ENCODE measurements at regions not wholly inside any gene's neighbourhood (a gene's known extent, or its start where the extent isn't known, plus 50 kb on each side); places are given as distances from the start of the nearest gene placed in this dataset.

DNA sequence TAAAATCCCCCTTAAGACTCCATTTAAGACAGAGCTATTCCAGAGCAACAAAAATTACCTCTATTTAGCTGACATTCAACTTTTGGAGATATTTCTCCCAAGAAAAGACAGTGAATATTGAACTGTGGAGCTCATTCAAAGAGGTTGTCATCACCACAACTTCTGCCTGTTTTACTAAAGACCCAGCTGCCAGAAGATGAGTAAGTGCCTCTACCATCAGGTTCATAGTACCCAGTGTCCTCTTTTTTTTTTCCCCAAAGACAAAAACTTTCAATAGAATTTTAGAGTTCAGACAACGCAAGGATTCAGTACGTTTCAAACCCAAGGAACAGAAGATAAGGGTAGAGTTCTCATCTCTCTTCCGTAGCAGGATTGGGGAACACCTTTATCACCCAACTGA, 461.3 kb downstream of the BCAT1 start:
- no peak for DNase-seq
- intact Hi-C loops (cut with DNase I), result no loop called here

DNA sequence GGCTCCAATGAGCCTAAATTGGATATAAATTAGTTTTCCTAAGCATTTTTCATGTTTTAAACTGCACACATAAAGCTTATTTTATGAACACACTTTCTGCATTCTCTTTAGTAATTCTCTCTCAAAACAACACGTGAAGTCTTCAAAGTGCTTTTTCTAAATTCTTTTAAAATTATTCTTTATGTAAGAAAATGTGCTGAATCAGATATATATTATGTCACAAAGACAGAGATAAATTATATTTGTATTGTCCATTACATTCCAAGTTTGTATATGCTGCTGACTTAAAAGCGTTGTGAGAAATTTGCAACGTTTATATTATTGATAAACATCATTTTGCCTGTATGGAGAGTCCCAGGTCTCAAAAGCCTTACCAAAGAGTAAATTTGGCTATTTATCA, 465.2 kb downstream of the BCAT1 start:
- intact Hi-C loops (cut with DNase I), result no loop called here
- no peak for DNase-seq

DNA sequence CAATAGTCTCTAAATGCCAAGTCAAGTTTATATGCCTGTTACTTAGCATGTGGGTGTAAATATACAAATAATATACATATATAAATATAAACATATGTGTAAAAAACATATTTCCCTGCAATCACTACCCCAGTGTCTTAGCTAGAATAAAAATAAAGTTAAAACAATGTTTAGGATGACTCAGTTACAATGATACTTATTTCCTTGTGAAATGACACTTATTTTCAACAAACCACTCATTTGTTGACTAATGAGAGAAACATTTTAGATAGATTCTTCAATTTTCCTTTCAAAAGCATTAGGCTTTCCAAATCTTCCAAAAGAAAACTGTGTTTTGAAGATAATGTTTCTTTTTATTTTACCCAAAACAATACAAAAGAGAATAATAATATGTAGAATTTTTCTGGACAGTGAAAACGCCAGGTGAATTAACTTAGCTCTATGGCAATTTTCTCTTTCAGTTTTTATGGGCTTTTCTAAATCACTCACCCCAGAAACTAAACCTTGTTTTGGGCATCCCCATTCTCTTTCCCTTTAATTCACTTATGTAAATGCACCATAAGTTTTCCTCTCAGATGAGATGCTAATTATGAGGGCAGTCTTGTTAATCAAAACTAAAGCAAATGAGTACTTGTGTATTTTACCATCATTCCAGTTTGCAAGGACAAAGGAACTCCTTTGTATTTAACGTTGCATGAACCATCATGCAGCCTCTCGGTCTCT, 465.9 kb downstream of the BCAT1 start:
- no peak for DNase-seq
- intact Hi-C loops (cut with DNase I), result no loop called here

DNA sequence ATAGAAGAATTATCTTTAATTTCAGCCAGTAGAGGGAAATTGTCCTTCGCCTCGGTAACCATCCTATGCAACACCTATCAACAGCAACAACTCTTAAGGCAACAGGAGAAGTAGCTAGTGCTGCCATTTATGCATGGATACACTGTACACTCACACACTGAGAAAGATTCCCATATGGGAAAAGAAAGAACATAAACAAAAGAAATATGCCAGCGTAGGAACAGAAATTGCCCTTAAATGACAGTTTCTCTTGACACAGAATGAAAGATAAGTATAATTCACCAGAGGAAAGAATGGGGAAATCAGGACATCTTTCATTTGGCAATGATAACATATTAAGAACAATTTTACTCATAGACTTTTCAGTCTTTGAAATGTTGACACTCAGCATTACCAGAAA, 466.9 kb downstream of the BCAT1 start:
- intact Hi-C loops (cut with DNase I), result no loop called here
- DNase-seq, result no peak

DNA sequence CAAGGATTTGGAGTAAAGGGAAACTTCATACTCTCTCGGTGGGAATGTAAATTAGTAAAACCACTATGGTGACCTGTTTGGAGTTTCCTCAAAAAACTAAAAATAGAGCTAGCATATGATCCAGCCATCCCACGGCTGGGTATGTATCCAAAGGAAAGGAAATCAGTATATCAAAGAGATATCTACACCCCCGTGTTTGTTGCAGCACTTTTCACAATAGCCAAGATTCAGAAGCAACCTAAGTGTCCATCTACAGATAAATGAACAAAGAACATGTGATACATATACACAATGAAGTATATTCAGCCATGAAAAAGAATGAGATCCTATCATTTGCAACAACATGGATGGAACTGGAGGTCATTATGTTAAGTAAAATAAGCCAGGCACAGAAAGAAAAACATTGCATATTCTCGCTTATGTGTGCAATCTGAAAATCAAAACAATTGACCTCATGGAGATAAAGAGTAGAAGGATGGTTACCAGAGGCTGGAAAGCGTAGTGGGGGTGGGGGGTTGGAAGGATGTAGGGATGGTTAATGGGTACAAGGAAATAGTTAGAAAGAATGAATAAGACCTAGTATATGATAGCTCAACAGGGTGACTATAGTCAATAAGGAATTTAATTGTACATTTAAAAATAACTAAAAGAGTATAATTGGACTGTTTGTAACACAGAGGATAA, 468.0 kb downstream of the BCAT1 start:
- intact Hi-C loops (cut with DNase I), result no loop called here
- no peak for DNase-seq

DNA sequence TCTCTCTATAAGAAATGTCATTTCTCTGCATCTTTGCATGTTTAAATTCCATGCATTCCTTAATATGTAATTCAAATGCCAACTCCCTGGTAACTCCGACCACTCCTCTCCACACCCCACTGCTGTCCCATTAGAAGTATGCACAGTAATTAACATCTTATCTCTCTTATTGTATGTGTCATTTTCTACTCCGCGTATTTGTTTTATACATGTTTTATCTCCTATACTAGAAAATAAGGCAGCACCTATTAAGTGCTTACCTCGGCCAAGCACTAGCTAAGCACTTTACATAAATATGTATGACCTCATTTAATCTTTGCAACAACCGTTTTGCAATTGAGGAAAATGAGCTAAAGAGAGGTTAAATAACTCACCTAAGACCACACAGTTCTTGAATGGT, 469.8 kb downstream of the BCAT1 start:
- DNase-seq, result no peak
- intact Hi-C loops (cut with DNase I), result no loop called here

DNA sequence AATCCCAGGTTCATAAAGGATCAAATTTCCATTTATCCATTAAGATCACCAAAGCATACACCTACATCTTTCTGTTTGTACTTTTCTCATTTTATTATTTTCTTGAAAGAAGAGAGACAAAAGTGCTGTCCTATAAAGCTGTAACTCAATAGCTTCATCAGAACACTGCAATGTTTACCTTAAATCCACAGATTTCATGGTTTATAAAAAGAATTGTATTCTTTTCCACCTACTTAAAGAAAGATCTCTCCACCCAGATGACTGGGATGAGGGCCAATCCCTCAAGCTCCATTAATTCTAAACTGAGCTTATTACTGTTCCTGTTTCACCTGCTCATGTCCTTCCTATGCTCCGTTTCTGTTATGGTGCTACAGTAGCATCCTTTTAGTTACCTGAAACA, 470.6 kb downstream of the BCAT1 start:
- intact Hi-C loops (cut with DNase I), result no loop called here
- DNase-seq, result no peak

DNA sequence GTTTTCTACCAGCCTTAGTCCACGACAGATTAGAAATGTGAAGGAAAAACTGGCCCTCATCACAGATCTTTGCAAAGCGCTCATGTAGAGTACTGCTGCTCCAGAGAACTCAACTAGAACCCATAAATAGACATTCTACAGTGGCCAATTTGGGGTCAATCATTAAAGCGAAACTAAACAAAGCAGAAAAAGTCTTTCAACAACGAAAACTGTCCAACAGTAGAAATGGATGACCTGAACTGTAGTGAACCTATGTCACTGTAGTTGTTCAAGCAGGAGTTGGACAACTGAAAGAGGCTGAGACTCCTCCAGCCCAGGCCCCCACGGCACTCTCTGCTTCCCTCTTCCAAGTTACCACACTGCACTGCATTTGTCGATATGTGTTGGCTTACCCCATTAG, 472.6 kb downstream of the BCAT1 start:
- intact Hi-C loops (cut with DNase I), result no loop called here
- no peak for DNase-seq

DNA sequence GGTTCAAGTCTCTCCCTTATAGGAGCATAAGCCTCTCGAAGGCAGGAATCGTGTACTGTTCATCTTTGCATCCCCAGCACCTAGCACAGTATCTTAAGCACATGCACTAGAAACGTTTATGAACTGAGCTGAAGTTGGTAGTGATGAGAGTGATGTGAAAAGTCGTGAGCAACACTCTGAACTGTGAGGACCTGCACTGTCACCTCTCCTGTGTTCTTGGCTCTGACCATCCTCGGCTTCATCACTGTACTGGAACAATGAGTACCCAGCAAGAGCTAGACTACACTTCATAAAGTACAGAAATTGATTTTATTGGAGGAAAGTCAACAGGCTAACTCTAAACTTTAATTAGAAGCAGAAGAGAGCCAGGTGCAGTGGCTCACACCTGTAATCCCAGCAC, 473.6 kb downstream of the BCAT1 start:
- intact Hi-C loops (cut with DNase I), result no loop called here
- DNase-seq, result no peak

DNA sequence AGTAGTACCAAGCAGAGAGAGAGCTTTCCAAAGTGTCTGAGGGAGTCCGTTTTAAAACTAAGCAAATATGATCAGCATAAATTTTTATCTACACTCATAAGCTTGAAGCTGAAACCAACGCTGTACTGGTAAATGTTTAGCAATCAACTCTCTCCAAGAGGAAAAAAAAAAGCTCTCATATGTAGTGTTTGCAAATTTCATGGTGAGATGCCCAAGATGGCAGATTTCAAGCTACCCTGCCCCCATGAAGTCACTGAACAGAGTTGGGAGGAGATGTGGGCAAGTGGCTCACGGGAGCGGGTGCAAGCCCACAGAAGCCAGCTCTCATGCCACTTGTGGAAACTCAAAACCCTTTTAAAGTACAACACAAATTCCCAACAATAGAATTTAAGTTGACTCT, 475.8 kb downstream of the BCAT1 start:
- intact Hi-C loops (cut with DNase I), result no loop called here
- DNase-seq, result no peak

DNA sequence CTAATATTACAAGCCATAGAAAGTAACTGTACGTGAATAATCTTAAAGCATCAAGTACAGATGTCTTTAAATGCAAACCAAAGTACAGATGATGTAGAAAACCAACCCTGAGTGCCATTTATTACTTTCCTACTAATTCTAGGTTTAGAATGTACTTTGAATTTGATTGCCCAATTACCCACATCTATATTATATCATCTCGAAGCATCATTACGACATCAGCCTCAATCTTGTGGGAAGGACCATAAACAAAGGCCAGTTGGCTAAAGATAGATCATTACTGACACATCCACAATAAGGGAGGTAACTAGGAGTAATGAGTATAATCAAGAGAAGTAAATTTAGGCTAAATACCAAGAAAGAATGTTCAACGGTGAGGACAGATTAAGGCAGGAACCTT, 478.9 kb downstream of the BCAT1 start:
- intact Hi-C loops (cut with DNase I), result no loop called here
- DNase-seq, result no peak

DNA sequence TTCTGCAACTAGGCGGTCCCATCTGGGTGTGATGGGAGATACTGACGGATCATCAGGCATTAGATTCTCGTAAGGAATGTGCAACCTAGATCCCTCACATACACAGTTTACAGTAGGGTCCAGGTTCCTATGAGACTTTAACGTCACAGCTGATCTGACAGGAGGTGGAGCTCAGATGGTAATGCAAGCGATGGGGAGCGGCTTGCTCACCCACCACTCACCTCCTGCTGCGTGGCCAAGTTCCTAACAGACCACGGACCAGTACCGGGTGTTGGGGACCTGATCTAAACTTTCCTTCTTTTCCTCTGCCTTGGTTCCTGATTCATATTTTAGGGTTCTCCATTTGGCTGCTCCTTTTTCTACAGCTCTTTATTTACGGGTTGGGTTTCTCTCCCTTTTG, 479.8 kb downstream of the BCAT1 start:
- DNase-seq, result no peak
- intact Hi-C loops (cut with DNase I), result no loop called here

DNA sequence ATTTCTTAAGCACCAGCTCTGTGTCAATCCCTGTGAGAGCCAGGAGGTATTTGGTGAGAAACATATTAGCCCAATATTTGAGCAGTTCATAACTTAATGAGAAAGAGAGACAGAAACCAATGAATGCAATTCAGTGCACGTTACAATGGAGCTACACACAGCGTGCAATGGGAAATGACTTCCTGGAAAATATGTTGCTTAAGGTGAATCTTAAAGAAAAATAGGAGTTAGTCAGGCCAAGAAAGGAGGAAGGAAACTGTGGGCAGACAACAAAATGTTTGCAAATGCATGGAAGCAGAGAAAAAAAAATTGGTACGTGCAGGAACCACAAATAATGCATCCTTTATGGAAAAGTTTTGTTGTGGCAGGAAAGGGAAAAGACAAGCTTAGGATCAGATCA, 481.7 kb downstream of the BCAT1 start:
- DNase-seq, result no peak
- intact Hi-C loops (cut with DNase I), result no loop called here

DNA sequence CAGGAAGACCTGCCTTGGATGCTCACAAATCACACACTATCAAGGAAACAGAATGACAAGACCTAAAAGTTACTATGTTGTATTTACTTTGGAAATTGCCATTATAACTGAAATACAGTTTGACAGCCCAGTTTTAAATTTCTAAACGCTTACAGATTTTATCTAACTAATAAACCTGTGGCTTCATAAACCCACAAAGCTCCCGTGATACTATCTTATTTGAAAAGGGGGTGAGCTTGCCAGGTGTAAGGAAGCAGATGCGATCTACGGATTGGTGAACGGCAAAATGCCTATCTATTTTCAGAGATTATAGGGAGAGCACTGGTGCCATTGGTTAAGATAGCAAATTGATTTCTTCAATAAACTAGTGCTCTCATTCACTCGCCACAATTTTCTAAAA, 485.5 kb downstream of the BCAT1 start:
- intact Hi-C loops (cut with DNase I), result no loop called here

DNA sequence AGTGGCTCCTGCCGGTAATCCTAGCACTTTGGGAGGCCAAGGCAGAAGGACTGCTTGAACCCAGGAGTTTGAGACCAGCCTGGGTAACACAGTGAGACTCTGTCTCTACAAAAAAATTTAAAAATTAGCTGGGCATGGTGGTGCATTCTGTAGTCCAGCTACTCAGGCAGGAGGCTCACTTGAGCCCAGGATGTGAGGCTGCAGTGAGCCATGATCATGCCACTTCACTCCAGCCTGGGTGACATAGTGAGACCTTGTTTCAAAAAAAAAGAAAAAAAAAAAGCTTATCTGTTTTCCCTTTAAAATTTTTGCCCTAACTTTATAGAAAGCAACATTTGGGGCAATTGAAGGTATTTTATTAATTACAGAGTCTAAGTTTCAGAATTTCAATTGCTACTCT, 486.0 kb downstream of the BCAT1 start:
- intact Hi-C loops (cut with DNase I), result no loop called here
- no peak for DNase-seq

More for the DNA sequence above, 485.5 kb downstream of the BCAT1 start:
- no peak for DNase-seq

DNA sequence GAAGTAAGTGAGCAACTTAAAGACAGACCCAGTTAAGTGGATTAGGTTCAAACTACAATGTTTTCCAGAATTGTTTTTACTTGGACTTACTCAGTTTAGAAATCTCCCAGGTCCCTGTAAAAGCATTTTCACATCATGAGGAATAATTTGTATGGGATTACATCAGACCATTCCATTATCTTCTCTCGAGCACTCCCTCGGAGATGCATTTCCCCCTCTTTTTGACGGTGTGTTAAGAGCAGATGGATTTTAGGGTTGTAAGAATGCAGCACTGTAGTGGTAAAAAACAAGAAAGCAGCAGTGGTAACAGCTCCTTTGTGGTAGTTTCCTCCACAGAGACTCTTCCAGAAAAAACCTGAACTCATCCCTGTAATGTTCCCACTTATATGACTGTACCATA, 488.4 kb downstream of the BCAT1 start:
- no peak for DNase-seq
- intact Hi-C loops (cut with DNase I), result no loop called here

DNA sequence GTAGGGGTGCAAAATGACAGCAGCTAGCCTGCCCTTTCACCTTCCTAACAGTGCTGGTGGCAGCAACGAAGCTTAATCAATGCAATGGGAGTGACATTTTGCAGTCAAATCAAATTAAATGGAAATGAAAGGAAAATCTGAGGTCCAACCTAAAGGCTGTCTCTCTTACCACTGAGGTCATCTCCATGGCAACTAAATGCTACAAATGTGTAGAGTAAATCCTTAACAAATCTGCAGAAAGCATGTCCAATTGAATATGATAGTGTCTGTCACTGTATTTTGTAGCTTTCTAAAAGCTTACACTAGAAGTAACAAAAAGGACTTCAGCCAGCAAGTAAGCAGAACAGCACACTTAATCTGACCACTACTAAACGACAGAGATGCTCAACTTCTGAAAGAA, 488.8 kb downstream of the BCAT1 start:
- intact Hi-C loops (cut with DNase I), result no loop called here
- no peak for DNase-seq

DNA sequence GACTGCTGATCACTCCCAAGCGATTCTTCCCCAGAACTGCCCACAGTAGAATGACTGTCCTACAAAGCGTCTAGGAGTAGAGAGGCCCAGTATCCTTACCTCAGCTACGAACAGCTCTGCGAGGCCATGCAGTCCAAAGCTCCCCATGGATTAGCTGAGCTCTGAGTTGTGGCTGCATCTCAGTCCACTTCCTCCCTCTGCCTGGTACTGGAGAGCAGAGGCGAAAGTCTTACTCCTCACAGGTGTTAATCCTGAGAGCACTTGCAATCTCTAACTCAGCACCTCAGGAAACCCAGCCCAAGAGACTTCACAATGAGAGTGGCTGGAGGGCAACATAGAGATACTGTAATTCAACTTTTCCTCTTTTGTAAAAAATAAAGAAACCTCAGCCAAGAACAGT, 493.1 kb downstream of the BCAT1 start:
- DNase-seq, result no peak
- intact Hi-C loops (cut with DNase I), result no loop called here

DNA sequence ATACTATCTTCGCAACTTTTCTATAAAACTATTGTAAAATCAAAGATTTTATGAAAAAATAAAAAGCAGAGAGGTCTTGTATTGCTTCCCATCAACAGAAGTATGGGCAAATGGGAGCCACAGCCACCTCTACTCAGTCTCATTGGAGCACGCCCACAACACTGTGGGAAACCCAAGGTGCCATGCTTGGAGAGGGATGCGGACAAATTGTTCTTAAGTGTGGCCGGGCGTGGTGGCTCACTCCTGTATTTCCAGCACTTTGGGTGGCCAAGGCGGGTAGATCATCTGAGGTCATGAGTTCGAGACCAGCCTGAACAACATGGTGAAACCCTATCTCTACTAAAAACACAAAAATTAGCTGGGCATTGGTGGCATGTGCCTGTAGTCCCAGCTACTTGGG, 498.2 kb upstream of the SOX5 start:
- intact Hi-C loops (cut with DNase I), result no loop called here
- DNase-seq, result no peak

DNA sequence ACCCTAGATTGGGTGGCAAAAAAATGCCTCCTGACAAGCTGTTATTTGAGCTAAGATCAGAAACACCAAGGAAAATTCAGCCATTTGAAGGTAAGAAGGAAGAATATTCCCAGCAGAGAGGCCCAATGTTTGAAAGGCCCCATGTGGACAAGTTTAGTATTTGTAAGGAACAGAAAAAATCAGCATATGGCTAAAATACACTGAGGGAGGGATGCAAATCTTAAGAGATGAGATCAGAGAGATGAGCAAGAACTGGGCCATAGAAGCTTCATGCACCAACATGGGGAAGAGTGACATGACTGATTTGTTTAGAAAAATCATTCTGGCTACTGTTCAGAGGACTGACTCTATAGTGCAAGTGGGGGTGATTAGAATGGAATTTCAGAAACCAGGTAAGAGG, 496.8 kb upstream of the SOX5 start:
- no peak for DNase-seq
- intact Hi-C loops (cut with DNase I), result no loop called here

DNA sequence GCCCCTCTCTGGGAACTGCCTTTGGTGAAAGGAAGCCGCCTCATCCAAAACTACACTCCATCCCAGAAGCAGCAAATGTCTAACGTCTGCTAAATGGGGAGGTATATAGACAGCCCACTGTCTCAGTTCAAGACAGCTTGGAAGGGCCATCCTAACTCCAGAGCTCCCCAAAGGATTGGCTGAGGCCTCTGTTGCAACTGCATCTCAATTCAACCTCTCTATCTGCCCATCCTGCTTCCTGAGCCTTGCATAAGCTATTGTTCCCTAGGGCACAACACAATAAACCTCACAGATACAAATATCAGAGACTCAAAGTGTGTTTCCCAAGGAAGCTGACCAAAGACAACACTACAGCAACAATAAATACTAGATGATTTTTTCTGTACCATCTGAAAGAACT, 495.2 kb upstream of the SOX5 start:
- intact Hi-C loops (cut with DNase I), result no loop called here
- no peak for DNase-seq

DNA sequence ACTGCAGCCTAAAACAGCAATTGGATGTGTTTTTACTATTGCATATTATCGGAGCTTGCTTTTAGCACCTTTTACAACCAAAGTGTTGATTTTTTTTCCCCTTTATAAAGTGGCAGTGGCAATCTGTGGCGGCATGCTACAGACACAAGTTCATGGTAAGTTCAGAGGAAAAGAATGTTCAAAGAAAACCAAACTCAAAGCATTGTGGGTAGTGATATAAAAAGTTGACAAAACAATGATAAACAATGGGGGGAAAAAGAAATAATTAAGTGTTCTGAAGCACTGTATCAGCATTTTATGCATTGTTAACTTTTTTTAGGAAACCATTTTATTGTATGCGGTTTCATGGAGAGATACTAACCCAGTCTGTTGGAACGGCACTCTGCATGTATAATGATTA, 492.0 kb upstream of the SOX5 start:
- DNase-seq, result no peak
- intact Hi-C loops (cut with DNase I), result no loop called here

DNA sequence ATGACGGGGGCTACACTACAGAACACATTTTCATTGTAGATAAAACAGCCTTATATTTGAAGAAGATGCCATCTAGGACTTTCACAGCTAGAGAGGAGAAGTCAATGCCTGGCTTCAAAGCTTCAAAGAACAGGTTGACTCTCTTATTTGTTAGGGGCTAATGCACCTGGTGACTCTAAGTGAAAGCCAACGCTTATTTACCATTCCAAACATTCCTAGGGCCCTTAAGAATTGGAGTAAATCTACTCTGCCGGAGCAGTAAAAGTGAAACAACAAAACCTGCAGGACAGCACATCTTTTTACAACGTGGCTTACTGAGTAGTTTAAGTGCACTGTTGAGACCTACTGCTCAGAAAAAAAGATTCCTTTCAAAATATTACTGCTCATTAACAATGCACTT, 487.2 kb upstream of the SOX5 start:
- intact Hi-C loops (cut with DNase I), result no loop called here
- no peak for DNase-seq
